Osteocyte (in vitro differentiated cells): ENCODE measurements at regions not wholly inside any gene's neighbourhood (a gene's known extent, or its start where the extent isn't known, plus 50 kb on each side); places are given as distances from the start of the nearest gene placed in this dataset.

Experiments
- DNase-seq: peaks from one replicate; pipeline ENCODE4 v3.0.0; 2021; ENCODE audit warnings: mixed read lengths; ENCODE audit not compliant: unreplicated experiment; ENCODE audit errors: extremely low spot score
- H3K27ac Mint-ChIP-seq: one replicate; pipeline ENCODE4 v1.8.0; 2021; ENCODE audit warnings: mild to moderate bottlenecking, mixed read lengths; ENCODE audit not compliant: unreplicated experiment
- H3K27me3 Mint-ChIP-seq: one replicate; pipeline ENCODE4 v1.8.0; 2021; ENCODE audit warnings: mixed read lengths; ENCODE audit not compliant: unreplicated experiment
- H3K36me3 Mint-ChIP-seq: one replicate; pipeline ENCODE4 v1.8.0; 2021; ENCODE audit warnings: mixed read lengths; ENCODE audit not compliant: unreplicated experiment
- H3K4me1 Mint-ChIP-seq: one replicate; pipeline ENCODE4 v1.8.0; 2021; ENCODE audit warnings: mixed read lengths; ENCODE audit not compliant: unreplicated experiment
- H3K4me3 Mint-ChIP-seq: one replicate; pipeline ENCODE4 v1.8.0; 2021; ENCODE audit warnings: mild to moderate bottlenecking, moderate library complexity, mixed read lengths; ENCODE audit not compliant: unreplicated experiment
- H3K9me3 Mint-ChIP-seq: one replicate; pipeline ENCODE4 v1.8.0; 2021; ENCODE audit warnings: mixed read lengths; ENCODE audit not compliant: unreplicated experiment
- CTCF ChIP-seq: fragments of 200-600 bp; sonication (generic); IDR thresholded peaks from 2 replicates; pipeline ENCODE4 v1.5.0; 2021; ENCODE audit warnings: antibody characterized with exemption, mild to moderate bottlenecking, moderate library complexity

DNA sequence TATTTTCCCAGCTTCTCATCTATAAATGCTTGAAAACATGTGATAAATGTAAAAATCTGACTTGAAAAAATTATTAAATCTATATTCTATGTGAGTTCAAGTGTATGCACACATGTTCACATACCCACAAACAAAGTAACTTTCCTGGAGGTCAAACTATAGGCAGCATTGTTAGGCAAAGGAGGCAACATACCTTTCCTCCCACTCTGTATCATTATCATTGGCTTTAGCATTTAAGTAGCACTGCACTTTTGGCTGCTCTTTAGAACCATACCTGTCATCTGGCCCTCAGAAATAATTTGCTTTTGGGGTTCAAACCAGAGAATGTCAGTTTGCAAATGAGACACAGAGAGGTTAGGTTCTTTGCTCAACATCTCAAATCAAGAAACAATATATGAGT is 102.4 kb upstream of the CCDC196 start:
- no peak for TF ChIP-seq CTCF
- Mint-ChIP-seq H3K27me3 (no peaks in the 10 kb centered on the region), H3K4me3 (no peak overlapping the region), H3K9me3 (no peaks in the 10 kb centered on the region), H3K27ac (no peak overlapping the region), H3K4me1 (no peaks in the 10 kb centered on the region), H3K36me3 (no peaks in the 10 kb centered on the region)
- no peak for DNase-seq

GRCh38 chr14:66388516-66388915 is 97.7 kb upstream of the CCDC196 start:
- Mint-ChIP-seq H3K9me3 (no peaks in the 10 kb centered on the region), H3K4me1 (no peaks in the 10 kb centered on the region), H3K27ac (no peak overlapping the region), H3K27me3 (peaks cover 5% of the 10 kb centered on the region), H3K4me3 (no peak overlapping the region), H3K36me3 (no peaks in the 10 kb centered on the region)
- TF ChIP-seq CTCF, result no peak
- DNase-seq, result no peak

DNA sequence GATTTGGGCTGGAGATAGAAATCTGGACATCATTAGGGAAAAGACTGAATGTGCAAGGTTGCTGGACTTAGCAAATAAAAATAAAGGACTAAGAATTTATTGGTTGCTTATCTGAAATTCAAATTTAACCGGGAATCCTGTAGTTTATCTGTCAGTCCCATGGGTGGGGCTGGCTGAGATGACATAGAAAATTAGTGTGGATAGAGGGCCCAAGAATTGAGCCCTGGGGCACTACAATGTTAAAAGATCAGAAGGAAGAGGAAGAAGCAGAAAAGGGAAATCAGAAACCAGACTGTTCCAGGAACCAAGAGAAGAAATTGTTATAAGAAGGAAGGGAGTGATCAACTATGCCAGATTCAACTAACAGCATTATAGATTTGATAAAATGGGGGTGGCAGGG is 96.7 kb upstream of the CCDC196 start:
- no peak for DNase-seq
- Mint-ChIP-seq H3K4me1 (no peaks in the 10 kb centered on the region), H3K4me3 (no peak overlapping the region), H3K9me3 (no peaks in the 10 kb centered on the region), H3K27ac (no peak overlapping the region), H3K27me3 (peaks cover 5% of the 10 kb centered on the region), H3K36me3 (no peaks in the 10 kb centered on the region)
- no peak for TF ChIP-seq CTCF

DNA sequence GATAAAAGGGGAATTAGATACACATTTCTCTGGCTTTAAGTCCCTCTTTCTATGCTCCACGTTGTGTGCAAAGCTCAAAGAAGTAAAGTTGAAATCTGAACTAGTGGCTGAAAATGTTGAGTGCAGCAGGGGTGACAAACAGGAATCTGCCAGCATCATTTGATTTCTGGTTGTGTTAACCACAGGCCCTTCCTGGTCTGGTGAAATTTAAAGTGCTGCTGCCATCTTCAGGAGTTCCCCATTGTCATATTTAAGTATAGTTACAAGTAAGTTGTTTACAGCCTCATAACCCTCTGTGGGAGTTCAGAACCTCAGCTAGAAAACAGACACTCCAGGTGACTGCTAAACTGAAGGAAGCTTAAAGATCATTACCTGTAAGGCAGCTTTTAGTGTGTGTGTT is 90.9 kb upstream of the CCDC196 start:
- no peaks in the 10 kb centered on the region for H3K9me3 Mint-ChIP-seq
- H3K4me3 Mint-ChIP-seq, result no peak overlapping the region
- no peak overlapping the region for H3K27ac Mint-ChIP-seq
- peaks cover 5% of the 10 kb centered on the region for H3K27me3 Mint-ChIP-seq
- no peaks in the 10 kb centered on the region for H3K4me1 Mint-ChIP-seq
- no peaks in the 10 kb centered on the region for H3K36me3 Mint-ChIP-seq
- TF ChIP-seq CTCF, result no peak
- DNase-seq, result no peak

- no peak for TF ChIP-seq CTCF
- no peaks in the 10 kb centered on the region for H3K4me1 Mint-ChIP-seq
- H3K9me3 Mint-ChIP-seq, result no peaks in the 10 kb centered on the region
- H3K27ac Mint-ChIP-seq, result no peak overlapping the region
- no peak for DNase-seq
- no peak overlapping the region for H3K4me3 Mint-ChIP-seq
- no peaks in the 10 kb centered on the region for H3K36me3 Mint-ChIP-seq
- peaks cover 5% of the 10 kb centered on the region for H3K27me3 Mint-ChIP-seq
These were observed 90.0 kb upstream of the CCDC196 start for GRCh38 chr14:66396164-66396563.
